ENCODE measurements at regions not wholly inside any gene's neighbourhood (a gene's known extent, or its start where the extent isn't known, plus 50 kb on each side); places are given as distances from the start of the nearest gene placed in this dataset.

DNA sequence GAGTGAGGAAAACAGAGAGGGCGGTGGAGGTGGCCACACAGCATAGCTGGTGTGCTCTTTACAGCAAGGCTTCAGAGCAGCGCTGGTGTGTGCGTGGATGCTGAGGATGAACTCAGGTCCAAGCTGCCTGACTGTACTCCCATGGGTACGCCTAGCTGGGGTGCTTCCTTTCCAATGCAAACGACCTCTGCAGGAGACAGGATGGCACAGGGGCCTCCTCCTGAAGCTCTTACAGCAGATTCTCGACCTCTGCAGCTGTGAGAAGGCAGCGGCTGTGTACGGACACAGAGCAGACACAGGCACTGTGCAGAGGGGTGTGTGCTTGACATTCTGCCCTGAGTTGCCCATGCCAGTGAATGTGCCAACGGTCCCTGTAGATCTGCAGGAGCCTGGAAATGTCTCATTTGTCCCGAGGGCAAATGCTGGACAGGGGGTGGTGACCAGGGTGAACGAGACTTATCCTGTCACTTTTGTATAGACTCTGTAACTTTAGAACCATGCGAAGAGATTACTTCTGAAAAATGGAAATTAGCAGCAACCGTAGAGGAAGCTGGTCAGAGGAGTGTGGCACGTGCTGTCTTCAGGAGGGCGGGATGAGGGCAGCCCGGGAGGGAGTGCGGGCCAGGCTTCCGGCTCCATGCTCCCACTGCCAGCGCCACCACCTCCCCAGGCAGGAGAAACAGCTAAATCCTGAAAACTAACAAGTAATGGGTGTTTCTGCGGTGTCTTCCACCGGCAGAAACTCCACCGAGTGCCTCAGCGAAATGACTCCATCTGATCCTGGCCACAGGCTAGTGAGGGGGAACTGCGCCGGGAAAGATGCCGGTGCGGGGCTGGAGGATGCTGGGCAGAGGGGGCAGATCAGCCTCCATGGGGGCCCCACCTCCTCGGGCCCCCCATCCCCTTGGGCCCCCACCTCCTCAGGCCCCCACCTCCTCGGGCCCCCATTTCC lies 120.9 kb upstream of the RPS6KA2 start:
- TF ChIP-seq, protein P1, sequence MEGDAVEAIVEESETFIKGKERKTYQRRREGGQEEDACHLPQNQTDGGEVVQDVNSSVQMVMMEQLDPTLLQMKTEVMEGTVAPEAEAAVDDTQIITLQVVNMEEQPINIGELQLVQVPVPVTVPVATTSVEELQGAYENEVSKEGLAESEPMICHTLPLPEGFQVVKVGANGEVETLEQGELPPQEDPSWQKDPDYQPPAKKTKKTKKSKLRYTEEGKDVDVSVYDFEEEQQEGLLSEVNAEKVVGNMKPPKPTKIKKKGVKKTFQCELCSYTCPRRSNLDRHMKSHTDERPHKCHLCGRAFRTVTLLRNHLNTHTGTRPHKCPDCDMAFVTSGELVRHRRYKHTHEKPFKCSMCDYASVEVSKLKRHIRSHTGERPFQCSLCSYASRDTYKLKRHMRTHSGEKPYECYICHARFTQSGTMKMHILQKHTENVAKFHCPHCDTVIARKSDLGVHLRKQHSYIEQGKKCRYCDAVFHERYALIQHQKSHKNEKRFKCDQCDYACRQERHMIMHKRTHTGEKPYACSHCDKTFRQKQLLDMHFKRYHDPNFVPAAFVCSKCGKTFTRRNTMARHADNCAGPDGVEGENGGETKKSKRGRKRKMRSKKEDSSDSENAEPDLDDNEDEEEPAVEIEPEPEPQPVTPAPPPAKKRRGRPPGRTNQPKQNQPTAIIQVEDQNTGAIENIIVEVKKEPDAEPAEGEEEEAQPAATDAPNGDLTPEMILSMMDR (IDR thresholded peaks at IDR 0.05; ENCODE audit: extremely low read depth, insufficient read depth, missing control alignments): no peak
- in situ Hi-C loops (cut with MboI; ENCODE audit: low pct_unique_long_range_greater_than_20kb, low sequenced_read_pairs, unreplicated experiment): no loop called here
- DNase-seq (ENCODE audit: low spot score): no peak

DNA sequence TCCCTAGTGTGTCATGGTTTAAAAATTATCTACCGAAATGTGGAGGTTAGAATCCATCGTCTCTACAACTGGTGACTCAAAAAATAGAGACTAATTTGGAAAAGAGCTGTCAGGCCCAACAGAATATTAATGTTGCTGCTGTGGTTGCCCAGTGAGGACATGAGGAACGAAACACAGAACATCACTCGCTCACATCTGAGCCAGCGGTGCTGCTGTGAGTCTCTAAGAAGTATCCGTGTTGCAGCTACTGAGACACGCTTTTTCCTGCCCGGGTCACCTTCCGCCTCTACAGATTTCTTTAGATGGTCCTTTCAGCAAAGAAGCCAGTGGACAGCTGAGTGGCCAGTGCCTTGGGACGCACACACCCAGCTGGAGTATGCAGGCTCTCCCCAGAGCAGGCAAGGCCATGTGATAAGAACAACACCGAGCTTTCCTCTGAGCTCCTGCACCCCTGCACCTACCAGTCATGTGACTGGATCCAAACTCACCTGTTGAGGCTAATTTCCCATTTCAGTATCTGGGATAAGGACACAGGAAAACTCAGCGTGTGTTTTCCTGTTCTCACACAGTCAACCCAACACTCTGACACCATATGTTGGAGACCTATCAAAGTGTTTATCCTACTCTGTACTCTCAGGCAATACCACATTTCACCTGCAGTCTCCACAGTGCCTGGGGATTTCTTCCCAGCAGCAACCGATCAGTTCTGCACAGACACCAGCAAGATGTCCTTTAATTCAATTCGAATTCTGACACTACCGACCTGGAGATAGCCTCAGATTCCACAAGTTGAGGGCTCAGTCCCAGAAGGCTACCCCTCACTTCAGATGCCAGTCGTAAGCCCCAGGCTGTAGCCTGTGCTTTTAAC lies 119.0 kb upstream of the RPS6KA2 start:
- in situ Hi-C loops (cut with MboI; ENCODE audit: low pct_unique_long_range_greater_than_20kb, low sequenced_read_pairs, unreplicated experiment): no loop called here
- TF ChIP-seq, protein P1 (IDR thresholded peaks at IDR 0.05; ENCODE audit: extremely low read depth, insufficient read depth, missing control alignments): no peak
- DNase-seq (ENCODE audit: low spot score): no peak

DNA sequence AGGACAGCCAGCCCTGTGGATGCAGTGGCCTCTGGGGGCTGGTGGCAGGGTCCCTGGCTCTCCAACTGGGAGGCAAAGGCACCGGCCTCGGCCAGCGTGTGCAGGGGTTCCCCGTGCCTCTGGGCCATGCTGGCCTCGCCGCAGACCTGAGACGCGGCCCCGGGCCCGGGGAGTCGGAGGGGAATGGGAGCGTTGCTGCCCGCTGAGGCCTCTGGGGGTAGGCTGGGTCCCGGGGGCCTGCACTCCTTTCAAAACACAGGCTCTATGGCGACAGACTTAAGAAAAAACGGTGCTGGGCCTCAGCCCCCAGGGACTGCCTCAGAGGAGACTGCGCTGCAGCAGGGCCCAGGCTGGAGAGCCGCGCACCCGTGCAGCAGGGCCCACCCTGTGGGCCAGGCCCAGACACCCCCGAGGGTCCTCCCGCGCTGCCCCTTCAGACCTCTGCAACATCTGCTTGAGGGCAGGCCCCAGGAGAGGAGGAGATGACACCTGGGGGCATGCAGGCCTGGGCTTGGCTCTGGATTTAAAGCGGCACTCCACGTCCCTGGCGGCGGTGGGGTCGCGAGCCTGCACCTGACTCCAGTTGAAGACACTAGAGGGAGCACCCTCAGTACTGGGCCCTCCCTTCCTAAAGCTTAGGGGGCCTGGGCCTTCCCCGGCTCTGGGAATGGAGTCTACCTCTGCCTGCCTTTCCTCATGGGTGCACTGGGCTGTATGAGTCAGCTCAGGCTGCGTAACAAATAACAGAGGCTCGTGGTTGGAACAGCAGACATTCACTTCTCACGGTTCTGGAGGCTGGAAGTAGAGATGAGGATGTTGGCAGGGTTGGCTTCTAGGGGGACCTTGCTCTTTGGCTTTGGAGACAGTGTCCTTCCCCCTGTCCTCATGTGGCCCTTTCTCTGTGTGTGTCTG lies 117.4 kb upstream of the RPS6KA2 start:
- TF ChIP-seq, protein P1 (IDR thresholded peaks at IDR 0.05; ENCODE audit: extremely low read depth, insufficient read depth, missing control alignments): no peak
- in situ Hi-C loops (cut with MboI; ENCODE audit: low pct_unique_long_range_greater_than_20kb, low sequenced_read_pairs, unreplicated experiment): no loop called here
- DNase-seq (ENCODE audit: low spot score): no peak

DNA sequence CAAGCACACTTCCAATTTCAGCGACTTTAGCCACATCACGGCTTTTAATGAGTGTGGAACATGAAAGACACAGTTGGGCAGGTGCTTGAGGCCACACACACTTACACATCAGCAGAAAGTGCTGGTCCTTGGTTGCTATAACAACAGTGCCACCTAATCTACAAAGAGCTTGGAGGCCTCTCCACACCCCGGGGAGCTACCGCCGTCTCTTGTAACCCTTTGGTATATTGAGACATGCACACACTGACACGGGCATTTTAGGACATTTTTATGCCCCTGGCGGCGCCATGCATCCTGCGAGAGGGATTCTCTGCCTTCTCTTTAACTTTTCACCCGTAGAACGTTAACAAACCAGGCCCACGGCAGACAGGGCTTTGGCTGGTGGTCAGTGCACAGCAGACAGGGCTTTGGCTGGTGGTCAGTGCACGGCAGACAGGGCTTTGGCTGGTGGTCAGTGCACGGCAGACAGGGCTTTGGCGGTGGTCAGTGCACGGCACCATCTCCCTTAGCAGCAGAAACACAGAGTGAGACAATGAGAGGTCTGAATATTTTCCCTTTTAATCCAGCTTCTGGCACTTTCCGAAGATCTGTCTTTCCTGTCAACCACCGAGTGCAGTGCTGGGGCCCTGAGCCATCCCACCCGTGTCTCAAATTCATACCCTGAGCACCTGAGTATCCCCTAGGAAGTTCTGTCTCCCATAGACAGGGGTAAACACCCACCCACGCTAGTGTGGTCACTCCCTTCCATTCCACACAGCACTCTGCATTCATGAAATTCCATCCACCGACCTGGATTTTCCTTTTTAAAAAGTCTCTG lies 116.6 kb upstream of the RPS6KA2 start:
- TF ChIP-seq, protein P1 (IDR thresholded peaks at IDR 0.05; ENCODE audit: extremely low read depth, insufficient read depth, missing control alignments): no peak
- no peak for DNase-seq (ENCODE audit: low spot score)
- in situ Hi-C loops (cut with MboI; ENCODE audit: low pct_unique_long_range_greater_than_20kb, low sequenced_read_pairs, unreplicated experiment): no loop called here

DNA sequence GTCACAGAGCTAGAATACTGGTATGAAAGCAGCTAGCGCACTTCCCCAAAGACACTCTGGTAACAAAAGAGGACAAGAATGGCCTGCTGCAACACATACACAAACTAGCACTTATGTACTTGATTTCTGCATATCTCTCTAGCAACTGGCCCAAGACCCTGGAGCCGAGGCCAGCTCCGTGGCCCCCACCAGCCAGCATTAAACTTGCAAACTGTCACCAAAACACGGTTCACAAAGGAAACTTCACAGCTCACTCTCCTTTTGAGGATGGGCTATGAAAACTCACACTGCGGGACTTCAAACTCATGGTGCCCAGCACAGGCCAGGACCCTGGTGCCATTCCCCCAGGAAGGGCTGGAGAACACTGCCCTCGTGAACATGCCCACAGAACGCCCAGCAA lies 115.9 kb upstream of the RPS6KA2 start:
- no peak for DNase-seq (ENCODE audit: low spot score)
- in situ Hi-C loops (cut with MboI; ENCODE audit: low pct_unique_long_range_greater_than_20kb, low sequenced_read_pairs, unreplicated experiment): no loop called here
- TF ChIP-seq, protein P1 (IDR thresholded peaks at IDR 0.05; ENCODE audit: extremely low read depth, insufficient read depth, missing control alignments): no peak

Measured in GM13977 (cell line).